Epithelial cell of esophagus (primary cell): ENCODE measurements at regions not wholly inside any gene's neighbourhood (a gene's known extent, or its start where the extent isn't known, plus 50 kb on each side); places are given as distances from the start of the nearest gene placed in this dataset.

Experiments
- DNase-seq: peaks from one replicate; pipeline ENCODE4 v3.0.0; 2010; ENCODE audit warnings: low read depth
- H3K4me3 ChIP-seq: 2 replicates; pipeline ENCODE4 v1.5.1; 2011; ENCODE audit warnings: mild to moderate bottlenecking, low read length, control low read depth
- TF ChIP-seq, protein P1 (sequence below): IDR thresholded peaks from 2 replicates; pipeline ENCODE4 v1.5.1; 2011; ENCODE audit warnings: low read depth, mild to moderate bottlenecking, low read length, control low read depth, inconsistent platforms; ENCODE audit not compliant: insufficient read depth; ENCODE audit errors: missing control alignments

- no peak for DNase-seq
- TF ChIP-seq, protein P1, sequence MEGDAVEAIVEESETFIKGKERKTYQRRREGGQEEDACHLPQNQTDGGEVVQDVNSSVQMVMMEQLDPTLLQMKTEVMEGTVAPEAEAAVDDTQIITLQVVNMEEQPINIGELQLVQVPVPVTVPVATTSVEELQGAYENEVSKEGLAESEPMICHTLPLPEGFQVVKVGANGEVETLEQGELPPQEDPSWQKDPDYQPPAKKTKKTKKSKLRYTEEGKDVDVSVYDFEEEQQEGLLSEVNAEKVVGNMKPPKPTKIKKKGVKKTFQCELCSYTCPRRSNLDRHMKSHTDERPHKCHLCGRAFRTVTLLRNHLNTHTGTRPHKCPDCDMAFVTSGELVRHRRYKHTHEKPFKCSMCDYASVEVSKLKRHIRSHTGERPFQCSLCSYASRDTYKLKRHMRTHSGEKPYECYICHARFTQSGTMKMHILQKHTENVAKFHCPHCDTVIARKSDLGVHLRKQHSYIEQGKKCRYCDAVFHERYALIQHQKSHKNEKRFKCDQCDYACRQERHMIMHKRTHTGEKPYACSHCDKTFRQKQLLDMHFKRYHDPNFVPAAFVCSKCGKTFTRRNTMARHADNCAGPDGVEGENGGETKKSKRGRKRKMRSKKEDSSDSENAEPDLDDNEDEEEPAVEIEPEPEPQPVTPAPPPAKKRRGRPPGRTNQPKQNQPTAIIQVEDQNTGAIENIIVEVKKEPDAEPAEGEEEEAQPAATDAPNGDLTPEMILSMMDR, result no peak
- H3K4me3 ChIP-seq, result no peak overlapping the region
Measured at GRCh38 chr5:8013948-8014710, 145.2 kb downstream of the MTRR start.

GRCh38 chr5:8019719-8020218 is 150.8 kb downstream of the MTRR start:
- no peak for DNase-seq
- H3K4me3 ChIP-seq, result no peak overlapping the region
- TF ChIP-seq, protein P1, result no peak

DNA sequence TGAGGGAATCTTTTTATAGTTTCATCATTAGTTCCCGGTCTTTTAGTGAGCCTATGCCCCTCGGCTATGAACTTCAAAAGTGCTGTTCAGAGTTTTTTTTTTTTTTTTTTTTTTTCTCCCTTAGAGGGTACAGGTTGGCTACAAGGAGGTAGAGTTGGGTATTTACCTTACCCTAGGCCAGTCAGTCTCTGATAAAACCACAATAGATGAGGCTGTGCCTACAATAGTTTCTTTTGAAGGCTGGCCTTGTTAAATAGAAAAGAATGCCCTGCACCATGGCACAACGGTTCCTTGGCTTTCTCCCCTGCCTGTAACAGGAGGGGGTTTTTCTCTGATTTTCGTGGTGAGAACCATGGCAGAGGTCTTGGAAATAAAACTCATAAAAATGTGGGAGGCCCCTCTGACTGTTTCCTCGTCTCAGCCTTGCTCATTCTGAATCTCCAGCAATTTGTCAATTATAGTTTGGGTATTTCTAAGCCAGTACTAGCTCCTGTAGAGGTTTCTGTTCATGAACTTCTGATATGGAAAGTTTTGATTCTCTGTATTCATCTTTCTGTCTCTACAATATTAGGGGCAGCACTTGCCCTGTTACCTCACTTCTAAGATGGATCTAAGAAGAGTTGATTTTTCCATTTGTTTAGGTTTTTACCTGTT is 152.0 kb downstream of the MTRR start:
- no peak for DNase-seq
- TF ChIP-seq, protein P1, result no peak
- no peak overlapping the region for H3K4me3 ChIP-seq

DNA sequence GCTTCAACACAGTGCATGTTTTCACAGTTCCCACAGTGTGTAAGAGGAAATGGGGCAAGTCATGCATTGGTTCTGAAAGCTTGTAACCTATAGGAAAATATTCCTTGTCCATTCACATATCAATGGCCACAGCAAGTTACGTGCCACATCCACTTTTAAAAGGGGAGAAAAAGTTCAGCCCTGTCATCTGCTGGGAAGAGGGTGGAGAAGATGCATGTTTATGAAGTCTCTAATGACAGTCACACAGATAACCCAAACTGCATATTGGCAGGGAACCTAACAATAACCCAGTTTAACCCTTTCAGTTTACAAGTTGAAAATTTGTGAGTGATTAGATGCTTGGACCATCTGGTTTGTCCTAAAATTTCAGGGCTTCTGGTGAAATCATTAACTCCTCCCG is 159.3 kb downstream of the MTRR start:
- TF ChIP-seq, protein P1, result no peak

DNA sequence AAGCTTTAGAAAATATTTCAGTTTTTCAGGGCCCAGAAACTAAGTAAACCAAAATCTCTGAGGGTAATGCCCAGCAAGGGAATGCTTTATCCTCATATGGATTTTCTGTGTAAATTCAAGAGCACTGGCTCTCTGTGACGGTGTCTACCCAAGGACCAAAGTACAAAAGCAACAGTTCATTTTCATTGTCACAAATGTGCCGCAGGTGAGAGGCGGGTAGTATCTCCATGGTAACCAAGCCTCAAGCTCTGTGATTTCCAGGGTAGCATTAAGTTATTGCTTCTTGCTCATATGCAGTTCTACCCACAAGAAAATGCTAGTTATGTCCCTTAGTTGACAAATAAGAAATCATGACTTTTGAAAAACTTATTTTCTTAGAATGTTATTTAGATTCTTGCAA is 164.3 kb downstream of the MTRR start:
- H3K4me3 ChIP-seq, result no peak overlapping the region
- DNase-seq, result no peak
- TF ChIP-seq, protein P1, result no peak

More for the DNA sequence above, 159.3 kb downstream of the MTRR start:
- DNase-seq, result no peak
- no peak overlapping the region for H3K4me3 ChIP-seq

DNA sequence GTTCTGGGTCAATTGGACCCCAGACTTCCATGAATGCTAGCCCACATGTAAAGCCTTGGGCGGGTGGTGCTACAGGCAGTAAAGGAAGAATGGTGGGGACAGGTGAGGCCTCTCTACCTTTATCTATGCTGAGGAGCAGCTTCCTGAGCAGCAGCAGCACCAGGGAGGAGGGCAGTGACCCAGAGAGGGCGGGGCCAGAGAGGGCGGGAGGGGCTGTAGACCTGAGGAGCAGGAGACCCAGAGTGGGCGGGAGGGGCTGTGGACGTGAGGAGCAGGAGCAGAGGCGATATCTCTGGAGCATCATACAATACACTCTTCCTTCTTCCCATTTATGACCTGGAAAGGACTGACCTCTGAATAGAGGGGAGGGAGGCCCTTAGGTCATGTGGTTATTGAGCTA is 165.9 kb downstream of the MTRR start:
- TF ChIP-seq, protein P1, result no peak
- no peak for DNase-seq
- H3K4me3 ChIP-seq, result no peak overlapping the region
